ENCODE measurements at regions not wholly inside any gene's neighbourhood (a gene's known extent, or its start where the extent isn't known, plus 50 kb on each side); places are given as distances from the start of the nearest gene placed in this dataset.

GRCh38 chr21:27467366-27467765, 500.5 kb upstream of the ADAMTS5 start:
- Histone ChIP-seq H3K27ac (no peak overlapping the region), H3K4me2 (no peak overlapping the region), H2AFZ (no peak overlapping the region), H3K9me3 (ENCODE audit: low read depth) (no peaks in the 10 kb centered on the region), H3K4me1 (ENCODE audit: insufficient read depth) (no peaks in the 10 kb centered on the region), H3K27me3 (no peaks in the 10 kb centered on the region), H3K79me2 (no peaks in the 10 kb centered on the region), H3K36me3 (replicated peaks; ENCODE audit: insufficient read depth, low read depth) (no peaks in the 10 kb centered on the region), H3K4me3 (no peak overlapping the region), H3K9me2 (replicated peaks; ENCODE audit: insufficient read depth) (no peaks in the 10 kb centered on the region), H4K20me1 (ENCODE audit: insufficient read depth, poor library complexity, severe bottlenecking) (no peaks in the 10 kb centered on the region)
- 58% methylated on average over 2 of the region's 2 CpGs for WGBS (ENCODE audit: low lambda C conversion rate, missing lambda C conversion rate)
- TF ChIP-seq CTCF (IDR thresholded peaks at IDR 0.05; ENCODE audit: poor library complexity) (no peak), EZH2phosphoT487 (IDR thresholded peaks at IDR 0.05; ENCODE audit: low read depth, severe bottlenecking, unreplicated experiment) (no peak), EZH2 (IDR thresholded peaks at IDR 0.05; ENCODE audit: borderline replicate concordance) (no peak)
- DNase-seq (ENCODE audit: low spot score) = no peak

GRCh38 chr21:27466140-27466539, 499.3 kb upstream of the ADAMTS5 start:
- no peak overlapping the region for H3K4me2 ChIP-seq
- H3K4me1 ChIP-seq (ENCODE audit: insufficient read depth) = no peaks in the 10 kb centered on the region
- WGBS (ENCODE audit: low lambda C conversion rate, missing lambda C conversion rate) = 71% methylated on average over 3 of the region's 3 CpGs
- H3K4me3 ChIP-seq = no peak overlapping the region
- no peaks in the 10 kb centered on the region for H3K27me3 ChIP-seq
- no peaks in the 10 kb centered on the region for H3K9me3 ChIP-seq (ENCODE audit: low read depth)
- TF ChIP-seq CTCF (IDR thresholded peaks at IDR 0.05; ENCODE audit: poor library complexity) (peak; percentile 11), EZH2 (IDR thresholded peaks at IDR 0.05; ENCODE audit: borderline replicate concordance) (no peak)
- no peaks in the 10 kb centered on the region for H3K36me3 ChIP-seq (replicated peaks; ENCODE audit: insufficient read depth, low read depth)
- H4K20me1 ChIP-seq (ENCODE audit: insufficient read depth, poor library complexity, severe bottlenecking) = no peaks in the 10 kb centered on the region
- H2AFZ ChIP-seq = no peak overlapping the region
- no peaks in the 10 kb centered on the region for H3K79me2 ChIP-seq
- H3K9me2 ChIP-seq (replicated peaks; ENCODE audit: insufficient read depth) = no peaks in the 10 kb centered on the region
- no peak overlapping the region for H3K27ac ChIP-seq
- no peak for DNase-seq (ENCODE audit: low spot score)

GRCh38 chr21:27464648-27465047, 497.8 kb upstream of the ADAMTS5 start:
- no peak for TF ChIP-seq CTCF (IDR thresholded peaks at IDR 0.05; ENCODE audit: poor library complexity)
- TF ChIP-seq EZH2phosphoT487 (IDR thresholded peaks at IDR 0.05; ENCODE audit: low read depth, severe bottlenecking, unreplicated experiment) = no peak
- TF ChIP-seq EZH2 (IDR thresholded peaks at IDR 0.05; ENCODE audit: borderline replicate concordance) = no peak
- Histone ChIP-seq H3K4me3 (no peak overlapping the region), H3K9me2 (replicated peaks; ENCODE audit: insufficient read depth) (no peaks in the 10 kb centered on the region), H3K4me1 (ENCODE audit: insufficient read depth) (no peaks in the 10 kb centered on the region), H3K27ac (no peak overlapping the region), H3K4me2 (no peak overlapping the region), H2AFZ (no peak overlapping the region), H3K27me3 (no peaks in the 10 kb centered on the region), H4K20me1 (ENCODE audit: insufficient read depth, poor library complexity, severe bottlenecking) (no peaks in the 10 kb centered on the region), H3K9me3 (ENCODE audit: low read depth) (no peaks in the 10 kb centered on the region), H3K79me2 (no peaks in the 10 kb centered on the region), H3K36me3 (replicated peaks; ENCODE audit: insufficient read depth, low read depth) (no peaks in the 10 kb centered on the region)
- DNase-seq (ENCODE audit: low spot score) = no peak
- WGBS (ENCODE audit: low lambda C conversion rate, missing lambda C conversion rate) = 97% methylated on average over 1 of the region's 1 CpG

GRCh38 chr21:27462726-27463125, 495.8 kb upstream of the ADAMTS5 start:
- no peaks in the 10 kb centered on the region for H3K36me3 ChIP-seq (replicated peaks; ENCODE audit: insufficient read depth, low read depth)
- no peaks in the 10 kb centered on the region for H3K9me2 ChIP-seq (replicated peaks; ENCODE audit: insufficient read depth)
- TF ChIP-seq EZH2phosphoT487 (IDR thresholded peaks at IDR 0.05; ENCODE audit: low read depth, severe bottlenecking, unreplicated experiment) = no peak
- TF ChIP-seq CTCF (IDR thresholded peaks at IDR 0.05; ENCODE audit: poor library complexity) = no peak
- TF ChIP-seq EZH2 (IDR thresholded peaks at IDR 0.05; ENCODE audit: borderline replicate concordance) = no peak
- H3K79me2 ChIP-seq = no peaks in the 10 kb centered on the region
- H3K27me3 ChIP-seq = no peaks in the 10 kb centered on the region
- WGBS (ENCODE audit: low lambda C conversion rate, missing lambda C conversion rate) = 77% methylated on average over 2 of the region's 2 CpGs
- H3K27ac ChIP-seq = no peak overlapping the region
- no peaks in the 10 kb centered on the region for H4K20me1 ChIP-seq (ENCODE audit: insufficient read depth, poor library complexity, severe bottlenecking)
- H3K4me3 ChIP-seq = no peak overlapping the region
- no peak for DNase-seq (ENCODE audit: low spot score)
- H3K4me2 ChIP-seq = no peak overlapping the region
- no peak overlapping the region for H2AFZ ChIP-seq
- no peaks in the 10 kb centered on the region for H3K9me3 ChIP-seq (ENCODE audit: low read depth)
- H3K4me1 ChIP-seq (ENCODE audit: insufficient read depth) = no peaks in the 10 kb centered on the region
